ENCODE measurements at regions not wholly inside any gene's neighbourhood (a gene's known extent, or its start where the extent isn't known, plus 50 kb on each side); places are given as distances from the start of the nearest gene placed in this dataset.

DNA sequence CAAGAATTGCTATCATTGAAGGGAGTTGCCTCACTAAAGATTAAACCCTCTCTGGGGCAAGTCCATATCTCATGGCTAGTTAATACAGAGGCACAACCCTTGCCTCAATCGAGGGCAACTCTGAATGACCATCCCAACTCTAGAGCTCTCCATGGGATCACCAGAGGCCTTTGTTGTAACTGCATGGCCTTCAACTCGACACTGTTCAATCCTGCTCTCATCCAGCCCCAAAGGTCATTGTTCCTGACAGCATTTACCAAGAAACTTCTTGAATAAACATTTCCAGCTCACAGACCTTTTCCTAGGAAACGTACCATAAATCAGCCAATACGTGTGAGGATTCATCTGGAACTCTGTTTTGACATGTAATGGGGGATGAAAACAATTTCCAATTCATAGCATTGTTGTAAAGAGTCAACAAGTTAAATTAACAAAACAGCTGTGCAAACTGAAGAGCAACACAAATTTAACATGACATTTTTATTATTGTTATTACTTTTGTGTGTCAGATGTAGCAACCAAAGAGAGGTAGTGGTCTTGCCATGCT lies 452.7 kb downstream of the SUCLA2 start:
- no peaks in the 10 kb centered on the region for H3K4me1 ChIP-seq (ENCODE audit: control insufficient read depth in 2 of 2, insufficient read depth in 2 of 2, low read length in 2 of 2)
- H3K27ac ChIP-seq (ENCODE audit: low read depth in 2 of 2, low read length in 2 of 2): no peak overlapping the region
- no peaks in the 10 kb centered on the region for H3K36me3 ChIP-seq (ENCODE audit: control insufficient read depth in 2 of 2, insufficient read depth in 2 of 2, low read length in 2 of 2)
- H3K27me3 ChIP-seq (ENCODE audit: control insufficient read depth in 2 of 2, insufficient read depth in 2 of 2, low read length in 2 of 2): no peaks in the 10 kb centered on the region
- H3K9me3 ChIP-seq (ENCODE audit: control insufficient read depth in 2 of 2, low read length in 2 of 2): no peaks in the 10 kb centered on the region
- no peak overlapping the region for H3K9ac ChIP-seq (ENCODE audit: low read depth in 1 of 2, low read length in 2 of 2)
- no peak overlapping the region for H3K4me3 ChIP-seq (ENCODE audit: low read length in 2 of 2)

DNA sequence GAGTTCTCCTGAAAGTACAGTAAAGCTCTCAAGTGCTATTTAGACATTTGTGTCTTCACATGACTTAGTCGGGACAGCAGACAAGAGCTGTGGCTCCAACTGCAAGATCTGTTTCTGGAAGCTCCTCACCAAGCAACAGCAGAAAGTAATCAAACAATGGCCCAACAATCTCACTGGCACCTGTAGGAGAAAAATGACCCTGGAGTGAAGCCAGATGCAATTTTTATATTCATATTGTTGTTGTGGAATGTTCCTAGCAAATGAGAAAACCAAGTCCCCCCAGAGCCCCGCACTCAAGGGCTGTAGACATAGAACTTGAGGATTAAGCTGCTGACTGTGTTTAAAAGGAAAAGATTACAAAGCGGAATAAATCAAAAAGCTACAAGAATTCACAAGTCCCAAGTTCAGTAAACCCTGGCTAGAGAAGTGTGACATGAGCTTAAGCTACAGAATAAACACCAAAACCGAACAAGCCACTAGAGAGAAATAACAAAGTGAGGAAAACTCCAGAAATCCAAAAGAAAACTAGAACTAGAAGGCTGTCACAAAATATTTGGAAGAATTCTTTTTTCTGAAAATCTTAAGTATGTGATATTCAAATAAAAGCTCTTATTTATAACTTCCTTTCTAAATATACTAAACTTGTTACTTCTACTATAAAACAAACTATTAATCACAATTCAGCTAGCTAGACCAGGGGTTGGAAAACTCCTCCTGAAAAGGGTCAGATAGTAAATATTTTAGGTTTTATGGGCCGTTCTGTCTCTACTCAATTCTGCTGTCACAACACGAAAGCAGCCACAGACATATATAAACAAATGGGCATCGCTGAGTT lies 454.5 kb downstream of the SUCLA2 start:
- H3K27ac ChIP-seq (ENCODE audit: low read depth in 2 of 2, low read length in 2 of 2): peak overlapping the region in 1 of 2 donors; percentile 12
- no peak overlapping the region for H3K4me3 ChIP-seq (ENCODE audit: low read length in 2 of 2)

DNA sequence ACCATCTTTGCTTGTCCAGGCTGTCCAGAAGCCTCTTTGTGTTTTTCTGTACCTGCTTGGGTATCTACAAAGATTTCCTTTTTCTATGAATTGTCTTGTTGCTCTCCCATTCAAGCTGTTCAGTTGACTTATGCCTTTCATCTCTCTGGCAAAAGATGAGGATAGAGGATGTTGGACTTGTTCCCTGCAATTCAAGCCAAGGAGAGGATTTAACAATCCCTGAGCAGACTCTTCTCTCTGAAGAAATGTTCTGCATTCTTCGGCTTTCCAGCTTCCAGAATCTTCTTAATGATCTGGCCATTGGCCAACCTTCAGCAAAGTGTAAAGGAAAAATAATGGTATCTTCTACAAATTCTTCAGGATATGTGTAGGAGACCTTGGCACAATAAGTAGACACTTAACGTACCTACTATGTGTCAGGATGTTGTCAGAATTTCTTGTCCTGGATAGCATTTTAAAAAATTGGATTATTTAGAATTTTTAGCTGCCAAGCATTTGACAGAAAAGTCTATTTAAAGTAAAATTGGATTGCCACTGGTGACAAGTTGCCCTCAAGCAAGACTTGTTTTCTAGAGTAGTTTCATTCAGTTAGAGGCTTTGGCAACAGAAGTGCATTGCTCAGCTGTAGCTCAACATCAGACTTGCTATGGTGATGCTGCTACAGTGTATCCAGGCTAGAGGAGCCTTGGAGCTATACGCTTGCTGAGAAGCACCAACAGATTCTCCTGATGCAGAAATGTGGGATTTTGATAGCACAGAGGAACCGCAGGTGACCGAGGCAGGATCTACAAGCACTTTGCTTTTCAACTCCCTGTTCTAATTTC lies 455.7 kb downstream of the SUCLA2 start:
- Histone ChIP-seq H3K36me3 (ENCODE audit: control insufficient read depth in 2 of 2, insufficient read depth in 2 of 2, low read length in 2 of 2) (no peaks in the 10 kb centered on the region), H3K27ac (ENCODE audit: low read depth in 2 of 2, low read length in 2 of 2) (peak overlapping the region; percentile 42 to 43), H3K9ac (ENCODE audit: low read depth in 1 of 2, low read length in 2 of 2) (no peak overlapping the region), H3K27me3 (ENCODE audit: control insufficient read depth in 2 of 2, insufficient read depth in 2 of 2, low read length in 2 of 2) (no peaks in the 10 kb centered on the region), H3K4me1 (ENCODE audit: control insufficient read depth in 2 of 2, insufficient read depth in 2 of 2, low read length in 2 of 2) (no peaks in the 10 kb centered on the region), H3K4me3 (ENCODE audit: low read length in 2 of 2) (no peak overlapping the region), H3K9me3 (ENCODE audit: control insufficient read depth in 2 of 2, low read length in 2 of 2) (no peaks in the 10 kb centered on the region)

More for the DNA sequence above, 454.5 kb downstream of the SUCLA2 start:
- Histone ChIP-seq H3K9me3 (ENCODE audit: control insufficient read depth in 2 of 2, low read length in 2 of 2) (no peaks in the 10 kb centered on the region), H3K36me3 (ENCODE audit: control insufficient read depth in 2 of 2, insufficient read depth in 2 of 2, low read length in 2 of 2) (no peaks in the 10 kb centered on the region), H3K27me3 (ENCODE audit: control insufficient read depth in 2 of 2, insufficient read depth in 2 of 2, low read length in 2 of 2) (no peaks in the 10 kb centered on the region), H3K4me1 (ENCODE audit: control insufficient read depth in 2 of 2, insufficient read depth in 2 of 2, low read length in 2 of 2) (no peaks in the 10 kb centered on the region), H3K9ac (ENCODE audit: low read depth in 1 of 2, low read length in 2 of 2) (no peak overlapping the region)

DNA sequence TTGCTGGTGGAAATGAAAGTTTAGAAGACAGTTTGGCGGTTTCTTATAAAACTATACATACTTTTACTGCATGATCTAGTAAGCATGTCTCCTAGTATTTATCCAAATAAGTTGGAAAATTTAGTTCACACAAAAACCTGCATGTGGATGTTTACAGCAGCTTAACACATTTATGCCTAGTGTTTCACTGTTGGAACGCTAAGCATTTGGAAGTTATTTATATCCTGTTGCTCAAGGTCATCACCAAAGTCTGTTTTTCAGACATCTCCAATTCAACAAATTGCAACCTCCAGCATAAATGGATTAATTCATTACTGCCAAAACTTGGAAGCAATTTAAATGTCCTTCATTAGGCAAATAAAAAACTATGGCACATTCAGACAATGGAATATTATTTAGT lies 461.8 kb downstream of the SUCLA2 start:
- Histone ChIP-seq H3K4me1 (ENCODE audit: control insufficient read depth in 2 of 2, insufficient read depth in 2 of 2, low read length in 2 of 2) (no peaks in the 10 kb centered on the region), H3K9ac (ENCODE audit: low read depth in 1 of 2, low read length in 2 of 2) (no peak overlapping the region), H3K27ac (ENCODE audit: low read depth in 2 of 2, low read length in 2 of 2) (no peak overlapping the region), H3K27me3 (ENCODE audit: control insufficient read depth in 2 of 2, insufficient read depth in 2 of 2, low read length in 2 of 2) (no peaks in the 10 kb centered on the region), H3K4me3 (ENCODE audit: low read length in 2 of 2) (no peak overlapping the region), H3K36me3 (ENCODE audit: control insufficient read depth in 2 of 2, insufficient read depth in 2 of 2, low read length in 2 of 2) (no peaks in the 10 kb centered on the region), H3K9me3 (ENCODE audit: control insufficient read depth in 2 of 2, low read length in 2 of 2) (no peaks in the 10 kb centered on the region)

DNA sequence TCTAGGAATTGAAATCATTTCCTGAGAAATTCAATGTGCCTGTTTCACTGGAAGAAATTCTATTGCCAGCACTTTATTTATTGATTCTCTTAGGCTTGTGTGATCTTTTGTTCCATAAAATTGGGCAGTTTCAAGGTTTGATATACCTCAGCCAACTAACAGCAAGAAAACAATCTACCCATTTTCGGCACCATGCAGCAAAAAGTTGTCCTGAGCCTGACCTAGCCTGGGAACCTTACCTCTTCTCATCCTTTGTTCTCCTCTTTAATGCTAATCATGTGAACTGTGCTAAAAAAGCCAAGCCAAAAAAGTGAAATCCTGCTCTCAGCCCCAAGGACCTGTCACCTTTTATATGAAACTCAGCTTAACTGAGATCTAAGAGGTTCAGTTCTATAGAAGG lies 477.3 kb downstream of the SUCLA2 start:
- no peaks in the 10 kb centered on the region for H3K4me1 ChIP-seq (ENCODE audit: control insufficient read depth in 2 of 2, insufficient read depth in 2 of 2, low read length in 2 of 2)
- no peaks in the 10 kb centered on the region for H3K27me3 ChIP-seq (ENCODE audit: control insufficient read depth in 2 of 2, insufficient read depth in 2 of 2, low read length in 2 of 2)
- H3K9ac ChIP-seq (ENCODE audit: low read depth in 1 of 2, low read length in 2 of 2): no peak overlapping the region
- H3K27ac ChIP-seq (ENCODE audit: low read depth in 2 of 2, low read length in 2 of 2): no peak overlapping the region
- no peak overlapping the region for H3K4me3 ChIP-seq (ENCODE audit: low read length in 2 of 2)
- H3K36me3 ChIP-seq (ENCODE audit: control insufficient read depth in 2 of 2, insufficient read depth in 2 of 2, low read length in 2 of 2): no peaks in the 10 kb centered on the region
- peaks cover 0 to 3% of the 10 kb centered on the region in 2 donors for H3K9me3 ChIP-seq (ENCODE audit: control insufficient read depth in 2 of 2, low read length in 2 of 2)

DNA sequence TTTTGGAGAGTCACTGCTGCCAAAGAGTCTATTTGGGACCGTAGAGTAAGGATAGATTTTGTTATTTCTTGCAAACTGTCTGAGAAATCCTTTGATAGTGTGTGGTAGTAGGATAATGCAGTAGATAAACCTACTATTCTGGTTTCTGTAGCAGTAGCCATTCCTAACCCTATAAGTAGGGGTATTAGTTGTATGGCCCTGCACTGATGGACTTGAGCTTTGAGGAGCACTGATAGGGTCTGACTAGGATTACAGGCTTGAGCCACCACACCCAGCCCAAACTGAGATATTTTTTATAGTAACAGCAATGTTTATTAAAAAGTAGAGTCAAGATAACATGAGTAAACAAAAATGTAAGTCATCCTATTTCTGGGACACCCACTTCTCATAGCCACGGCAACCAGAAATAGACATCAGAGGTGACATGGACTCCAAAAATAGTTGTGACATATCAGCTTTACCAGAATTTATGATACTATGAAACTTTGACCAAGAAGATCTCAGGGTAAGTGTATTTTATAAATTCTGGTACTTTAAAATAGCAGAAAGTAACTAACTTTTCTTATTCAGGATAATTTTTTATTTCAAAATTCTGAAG lies 479.1 kb downstream of the SUCLA2 start:
- Histone ChIP-seq H3K27ac (ENCODE audit: low read depth in 2 of 2, low read length in 2 of 2) (no peak overlapping the region), H3K9ac (ENCODE audit: low read depth in 1 of 2, low read length in 2 of 2) (no peak overlapping the region), H3K4me1 (ENCODE audit: control insufficient read depth in 2 of 2, insufficient read depth in 2 of 2, low read length in 2 of 2) (no peaks in the 10 kb centered on the region), H3K9me3 (ENCODE audit: control insufficient read depth in 2 of 2, low read length in 2 of 2) (peaks cover 0 to 3% of the 10 kb centered on the region in 2 donors), H3K27me3 (ENCODE audit: control insufficient read depth in 2 of 2, insufficient read depth in 2 of 2, low read length in 2 of 2) (no peaks in the 10 kb centered on the region), H3K36me3 (ENCODE audit: control insufficient read depth in 2 of 2, insufficient read depth in 2 of 2, low read length in 2 of 2) (no peaks in the 10 kb centered on the region), H3K4me3 (ENCODE audit: low read length in 2 of 2) (no peak overlapping the region)

DNA sequence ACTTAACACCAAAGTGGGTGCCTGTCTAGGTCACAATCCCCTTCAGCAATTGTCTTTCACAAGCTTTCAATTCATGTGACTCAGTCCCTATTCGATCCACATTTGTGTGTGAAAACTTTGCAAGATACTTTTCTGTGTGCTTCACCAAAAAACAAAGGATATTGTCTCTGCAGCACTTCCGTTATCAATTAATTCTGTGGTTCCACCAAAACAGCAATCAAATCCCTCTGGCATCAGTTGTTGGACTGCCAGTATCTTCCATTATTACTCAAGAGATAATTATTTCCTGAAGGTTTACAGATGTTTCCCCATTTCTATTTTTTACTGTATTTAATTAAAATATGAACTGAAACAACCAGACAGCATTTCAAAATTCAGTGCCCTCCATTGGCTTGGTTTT lies 481.4 kb downstream of the SUCLA2 start:
- Histone ChIP-seq H3K27me3 (ENCODE audit: control insufficient read depth in 2 of 2, insufficient read depth in 2 of 2, low read length in 2 of 2) (no peaks in the 10 kb centered on the region), H3K9me3 (ENCODE audit: control insufficient read depth in 2 of 2, low read length in 2 of 2) (peaks cover 0 to 3% of the 10 kb centered on the region in 2 donors), H3K27ac (ENCODE audit: low read depth in 2 of 2, low read length in 2 of 2) (no peak overlapping the region), H3K4me1 (ENCODE audit: control insufficient read depth in 2 of 2, insufficient read depth in 2 of 2, low read length in 2 of 2) (no peaks in the 10 kb centered on the region), H3K36me3 (ENCODE audit: control insufficient read depth in 2 of 2, insufficient read depth in 2 of 2, low read length in 2 of 2) (no peaks in the 10 kb centered on the region), H3K4me3 (ENCODE audit: low read length in 2 of 2) (no peak overlapping the region), H3K9ac (ENCODE audit: low read depth in 1 of 2, low read length in 2 of 2) (no peak overlapping the region)

DNA sequence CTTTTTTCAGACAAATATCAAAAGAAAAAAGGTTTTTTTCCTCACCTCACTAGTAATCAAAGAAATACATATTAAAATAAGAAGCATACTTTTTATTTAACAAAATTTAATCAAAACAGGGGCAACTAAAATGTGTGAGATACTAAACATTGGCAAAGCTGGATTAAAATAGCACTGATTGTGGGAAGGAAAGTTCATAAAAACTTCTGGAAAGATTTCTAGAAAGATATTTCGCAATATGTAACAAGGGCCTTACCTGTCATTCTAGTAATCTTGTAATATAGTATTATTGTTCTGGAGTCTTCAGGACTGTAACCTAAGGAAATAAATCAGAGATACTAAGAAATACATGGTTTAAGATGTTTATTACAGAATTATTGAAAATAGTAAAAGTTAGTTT lies 482.5 kb downstream of the SUCLA2 start:
- Histone ChIP-seq H3K36me3 (ENCODE audit: control insufficient read depth in 2 of 2, insufficient read depth in 2 of 2, low read length in 2 of 2) (no peaks in the 10 kb centered on the region), H3K9me3 (ENCODE audit: control insufficient read depth in 2 of 2, low read length in 2 of 2) (peaks cover 0 to 3% of the 10 kb centered on the region in 2 donors), H3K27me3 (ENCODE audit: control insufficient read depth in 2 of 2, insufficient read depth in 2 of 2, low read length in 2 of 2) (no peaks in the 10 kb centered on the region), H3K9ac (ENCODE audit: low read depth in 1 of 2, low read length in 2 of 2) (no peak overlapping the region), H3K4me1 (ENCODE audit: control insufficient read depth in 2 of 2, insufficient read depth in 2 of 2, low read length in 2 of 2) (no peaks in the 10 kb centered on the region), H3K27ac (ENCODE audit: low read depth in 2 of 2, low read length in 2 of 2) (no peak overlapping the region), H3K4me3 (ENCODE audit: low read length in 2 of 2) (no peak overlapping the region)

DNA sequence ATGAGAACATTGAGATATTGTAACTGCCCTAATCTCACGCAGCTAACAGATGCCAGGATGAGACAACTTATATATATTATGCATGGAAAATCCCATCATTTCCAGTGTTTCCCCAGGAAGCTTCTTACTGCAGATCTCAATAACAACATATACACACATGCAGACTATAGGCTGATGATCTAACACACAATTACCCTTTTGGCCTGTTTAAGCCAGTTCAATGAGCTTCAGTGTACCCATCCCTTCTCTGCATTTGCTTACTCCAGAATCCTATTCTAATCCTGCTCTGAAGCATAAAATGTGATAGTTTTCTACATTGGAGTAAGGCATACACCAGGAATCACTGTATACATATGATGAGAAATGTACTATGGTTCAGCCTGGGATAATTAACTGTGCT lies 489.4 kb downstream of the SUCLA2 start:
- Histone ChIP-seq H3K4me3 (ENCODE audit: low read length in 2 of 2) (no peak overlapping the region), H3K4me1 (ENCODE audit: control insufficient read depth in 2 of 2, insufficient read depth in 2 of 2, low read length in 2 of 2) (no peaks in the 10 kb centered on the region)

More for the DNA sequence above, 489.4 kb downstream of the SUCLA2 start:
- Histone ChIP-seq H3K9ac (ENCODE audit: low read depth in 1 of 2, low read length in 2 of 2) (no peak overlapping the region), H3K9me3 (ENCODE audit: control insufficient read depth in 2 of 2, low read length in 2 of 2) (peaks cover 0 to under 1% of the 10 kb centered on the region in 2 donors), H3K36me3 (ENCODE audit: control insufficient read depth in 2 of 2, insufficient read depth in 2 of 2, low read length in 2 of 2) (no peaks in the 10 kb centered on the region), H3K27ac (ENCODE audit: low read depth in 2 of 2, low read length in 2 of 2) (no peak overlapping the region), H3K27me3 (ENCODE audit: control insufficient read depth in 2 of 2, insufficient read depth in 2 of 2, low read length in 2 of 2) (no peaks in the 10 kb centered on the region)
